SU-DHL-6 (cell line): ENCODE measurements at regions not wholly inside any gene's neighbourhood (a gene's known extent, or its start where the extent isn't known, plus 50 kb on each side); places are given as distances from the start of the nearest gene placed in this dataset.

Experiments
- H2AFZ ChIP-seq: fragments of 200-600 bp; sonication (generic); 2 replicates; pipeline ENCODE4 v1.6.1; 2014; ENCODE audit warnings: low read depth, mild to moderate bottlenecking, moderate library complexity, mixed read lengths, antibody characterized with exemption, low read length; ENCODE audit not compliant: severe bottlenecking
- H3F3A ChIP-seq: fragments of 200-600 bp; shearing (Covaris generic); 2 replicates; pipeline ENCODE4 v1.6.0; 2016; ENCODE audit warnings: antibody characterized with exemption, mild to moderate bottlenecking; ENCODE audit not compliant: insufficient read depth
- H3K27ac ChIP-seq: fragments of 200-600 bp; sonication (generic); 2 replicates; pipeline ENCODE4 v1.5.1; 2016; ENCODE audit warnings: low read depth, mild to moderate bottlenecking, low read length, moderate library complexity, mixed read lengths
- H3K27me3 ChIP-seq: fragments of 200-600 bp; sonication (generic), shearing (Covaris generic); 2 replicates; pipeline ENCODE4 v1.6.0; 2014; ENCODE audit warnings: mild to moderate bottlenecking, low read length
- H3K36me3 ChIP-seq: fragments of 200-600 bp; sonication (generic); 2 replicates; pipeline ENCODE4 v1.6.1; 2014; ENCODE audit warnings: mild to moderate bottlenecking, low read length, mixed read lengths
- H3K4me2 ChIP-seq: fragments of 300-600, 200-600 bp; shearing (Covaris generic), sonication (generic); 2 replicates; pipeline ENCODE4 v1.6.0; 2014; ENCODE audit warnings: low read length, low read depth, mild to moderate bottlenecking; ENCODE audit not compliant: poor library complexity, severe bottlenecking
- H3K4me3 ChIP-seq: fragments of 200-600 bp; sonication (generic); 2 replicates; pipeline ENCODE4 v1.5.1; 2014; ENCODE audit warnings: antibody characterized with exemption, low read length, mild to moderate bottlenecking, mixed read lengths; ENCODE audit not compliant: insufficient read depth, poor library complexity, severe bottlenecking
- H3K79me2 ChIP-seq: fragments of 200-600 bp; sonication (generic); 2 replicates; pipeline ENCODE4 v1.6.1; 2014; ENCODE audit warnings: mild to moderate bottlenecking, low read length, moderate library complexity; ENCODE audit not compliant: insufficient read depth
- H3K9ac ChIP-seq: fragments of 200-600 bp; sonication (generic); 2 replicates; pipeline ENCODE4 v1.7.0; 2014; ENCODE audit warnings: mild to moderate bottlenecking, low read length
- H3K9me2 ChIP-seq: fragments of 200-600 bp; sonication (generic); replicated peaks from 2 replicates; pipeline ENCODE4 v1.6.1; 2014; ENCODE audit warnings: low read length; ENCODE audit not compliant: insufficient read depth
- H3K9me3 ChIP-seq: fragments of 200-600 bp; sonication (generic); 2 replicates; pipeline ENCODE4 v1.6.1; 2014; ENCODE audit warnings: low read length, mixed read lengths; ENCODE audit not compliant: insufficient read depth
- H4K20me1 ChIP-seq: fragments of 200-600 bp; sonication (generic); 2 replicates; pipeline ENCODE4 v1.6.1; 2014; ENCODE audit warnings: low read depth, mild to moderate bottlenecking, antibody characterized with exemption, low read length, moderate library complexity, mixed read lengths
- EZH2phosphoT487 ChIP-seq: fragments of 200-600 bp; sonication (generic), shearing (Covaris generic); conservative IDR thresholded peaks from 2 replicates; pipeline ENCODE4 v1.6.1; 2018; ENCODE audit warnings: mild to moderate bottlenecking, antibody characterized with exemption, low read length, moderate library complexity, mixed read lengths
- TF ChIP-seq, protein P1 (sequence below): fragments of 200-600 bp; sonication (generic); IDR thresholded peaks from one replicate; pipeline ENCODE4 v1.5.1; 2017; ENCODE audit warnings: antibody characterized with exemption, mild to moderate bottlenecking, low read length, moderate library complexity; ENCODE audit not compliant: insufficient read depth, poor library complexity, severe bottlenecking

DNA sequence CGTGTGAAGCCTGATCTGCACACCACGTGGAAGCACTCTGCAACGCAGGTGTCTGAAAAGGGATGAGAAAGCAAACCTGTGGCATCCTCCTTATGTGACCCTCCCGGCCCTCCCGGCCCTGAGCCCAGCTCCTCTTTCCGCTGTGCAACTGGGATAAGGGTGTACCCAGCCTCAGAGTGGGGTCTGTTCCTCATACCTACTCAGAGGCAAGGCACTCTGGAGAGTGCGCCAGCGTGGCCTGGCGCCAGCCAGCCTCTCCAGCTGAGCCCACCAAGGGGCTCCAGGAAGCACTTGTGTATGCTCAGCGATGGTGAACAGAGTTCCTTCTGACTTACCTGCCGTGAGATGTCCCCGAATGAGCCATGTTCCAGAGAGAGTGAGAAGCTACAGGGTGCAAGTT, 102.8 kb downstream of the IRX1 start:
- Histone ChIP-seq H3K27ac (no peak overlapping the region), H3K4me3 (no peak overlapping the region), H3K9me3 (no peaks in the 10 kb centered on the region; the same call in 1 of the 2 replicates), H3K9me2 (no peaks in the 10 kb centered on the region), H2AFZ (no peak overlapping the region), H3K79me2 (no peaks in the 10 kb centered on the region), H3K4me2 (no peak overlapping the region), H3K9ac (no peak overlapping the region), H4K20me1 (no peaks in the 10 kb centered on the region), H3F3A (no peaks in the 10 kb centered on the region), H3K27me3 (no peaks in the 10 kb centered on the region), H3K36me3 (no peaks in the 10 kb centered on the region)
- TF ChIP-seq, protein P1, sequence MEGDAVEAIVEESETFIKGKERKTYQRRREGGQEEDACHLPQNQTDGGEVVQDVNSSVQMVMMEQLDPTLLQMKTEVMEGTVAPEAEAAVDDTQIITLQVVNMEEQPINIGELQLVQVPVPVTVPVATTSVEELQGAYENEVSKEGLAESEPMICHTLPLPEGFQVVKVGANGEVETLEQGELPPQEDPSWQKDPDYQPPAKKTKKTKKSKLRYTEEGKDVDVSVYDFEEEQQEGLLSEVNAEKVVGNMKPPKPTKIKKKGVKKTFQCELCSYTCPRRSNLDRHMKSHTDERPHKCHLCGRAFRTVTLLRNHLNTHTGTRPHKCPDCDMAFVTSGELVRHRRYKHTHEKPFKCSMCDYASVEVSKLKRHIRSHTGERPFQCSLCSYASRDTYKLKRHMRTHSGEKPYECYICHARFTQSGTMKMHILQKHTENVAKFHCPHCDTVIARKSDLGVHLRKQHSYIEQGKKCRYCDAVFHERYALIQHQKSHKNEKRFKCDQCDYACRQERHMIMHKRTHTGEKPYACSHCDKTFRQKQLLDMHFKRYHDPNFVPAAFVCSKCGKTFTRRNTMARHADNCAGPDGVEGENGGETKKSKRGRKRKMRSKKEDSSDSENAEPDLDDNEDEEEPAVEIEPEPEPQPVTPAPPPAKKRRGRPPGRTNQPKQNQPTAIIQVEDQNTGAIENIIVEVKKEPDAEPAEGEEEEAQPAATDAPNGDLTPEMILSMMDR, result no peak
- TF ChIP-seq EZH2phosphoT487, result no peak

DNA sequence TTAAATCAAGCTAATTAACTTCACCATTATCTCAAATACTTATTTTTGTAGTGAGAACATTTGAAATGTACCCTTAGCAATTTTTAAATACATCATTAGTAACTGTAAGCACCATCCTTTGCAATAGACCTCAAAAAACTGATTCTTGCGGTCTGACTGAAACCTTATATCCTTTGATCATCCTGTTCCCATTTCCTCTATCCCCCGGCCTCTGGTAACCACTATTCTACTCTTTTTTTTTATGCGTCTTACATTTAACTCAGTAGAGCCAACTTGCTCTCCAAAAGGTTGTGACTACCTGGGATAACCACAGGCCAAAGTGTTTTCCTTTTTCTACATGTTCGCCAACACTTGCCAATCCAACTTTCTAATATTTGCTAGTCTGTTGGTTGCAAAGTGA, 106.1 kb downstream of the IRX1 start:
- no peak for TF ChIP-seq EZH2phosphoT487
- TF ChIP-seq, protein P1, result no peak
- no peaks in the 10 kb centered on the region for H3K27me3 ChIP-seq
- H3K9me2 ChIP-seq, result no peaks in the 10 kb centered on the region
- H3K27ac ChIP-seq, result no peak overlapping the region
- no peak overlapping the region for H3K4me2 ChIP-seq
- no peak overlapping the region for H3K4me3 ChIP-seq
- no peaks in the 10 kb centered on the region for H3K9me3 ChIP-seq
- no peak overlapping the region for H3K9ac ChIP-seq
- no peaks in the 10 kb centered on the region for H3F3A ChIP-seq
- no peaks in the 10 kb centered on the region for H3K79me2 ChIP-seq
- H4K20me1 ChIP-seq, result no peaks in the 10 kb centered on the region
- H2AFZ ChIP-seq, result no peak overlapping the region
- no peaks in the 10 kb centered on the region for H3K36me3 ChIP-seq

DNA sequence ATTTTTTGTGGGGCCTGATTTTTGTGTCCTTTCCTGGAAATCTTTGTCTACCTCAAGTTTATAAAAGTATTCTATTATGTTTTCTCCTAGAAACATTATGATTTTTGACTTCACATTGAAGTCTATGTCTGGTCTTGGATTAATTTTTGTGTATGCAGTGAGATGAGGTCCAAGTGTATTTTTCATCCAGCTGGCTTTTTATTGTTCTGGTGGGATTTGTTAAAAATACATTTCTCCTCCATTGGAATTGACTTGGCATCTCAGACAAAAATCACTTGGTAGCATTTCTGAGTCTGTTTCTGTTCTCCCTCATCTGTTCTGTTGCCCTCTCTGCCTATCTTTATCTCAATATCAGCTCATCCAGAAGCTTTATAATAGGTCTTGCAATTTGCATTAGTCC, 109.0 kb downstream of the IRX1 start:
- no peak overlapping the region for H3K9ac ChIP-seq
- no peaks in the 10 kb centered on the region for H3K27me3 ChIP-seq
- no peaks in the 10 kb centered on the region for H3K9me3 ChIP-seq
- H4K20me1 ChIP-seq, result no peaks in the 10 kb centered on the region
- H3K79me2 ChIP-seq, result no peaks in the 10 kb centered on the region
- H3K9me2 ChIP-seq, result no peaks in the 10 kb centered on the region
- no peaks in the 10 kb centered on the region for H3K36me3 ChIP-seq
- H3K27ac ChIP-seq, result no peak overlapping the region
- H2AFZ ChIP-seq, result no peak overlapping the region
- no peak overlapping the region for H3K4me3 ChIP-seq
- no peak for TF ChIP-seq EZH2phosphoT487
- TF ChIP-seq, protein P1, result no peak
- no peaks in the 10 kb centered on the region for H3F3A ChIP-seq
- H3K4me2 ChIP-seq, result no peak overlapping the region
